IPS-NIHi7 (cell line): ENCODE measurements at regions not wholly inside any gene's neighbourhood (a gene's known extent, or its start where the extent isn't known, plus 50 kb on each side); places are given as distances from the start of the nearest gene placed in this dataset.
"Not testable (repeated sequence)": the region's sequence is repeated elsewhere in the genome, so short reads cannot be mapped to it uniquely, and the experiment has no call there.

Experiments
- DNase-seq: peaks from one replicate; pipeline ENCODE4 v3.0.0; 2012; ENCODE audit warnings: mixed read lengths; ENCODE audit errors: extremely low spot score

DNA sequence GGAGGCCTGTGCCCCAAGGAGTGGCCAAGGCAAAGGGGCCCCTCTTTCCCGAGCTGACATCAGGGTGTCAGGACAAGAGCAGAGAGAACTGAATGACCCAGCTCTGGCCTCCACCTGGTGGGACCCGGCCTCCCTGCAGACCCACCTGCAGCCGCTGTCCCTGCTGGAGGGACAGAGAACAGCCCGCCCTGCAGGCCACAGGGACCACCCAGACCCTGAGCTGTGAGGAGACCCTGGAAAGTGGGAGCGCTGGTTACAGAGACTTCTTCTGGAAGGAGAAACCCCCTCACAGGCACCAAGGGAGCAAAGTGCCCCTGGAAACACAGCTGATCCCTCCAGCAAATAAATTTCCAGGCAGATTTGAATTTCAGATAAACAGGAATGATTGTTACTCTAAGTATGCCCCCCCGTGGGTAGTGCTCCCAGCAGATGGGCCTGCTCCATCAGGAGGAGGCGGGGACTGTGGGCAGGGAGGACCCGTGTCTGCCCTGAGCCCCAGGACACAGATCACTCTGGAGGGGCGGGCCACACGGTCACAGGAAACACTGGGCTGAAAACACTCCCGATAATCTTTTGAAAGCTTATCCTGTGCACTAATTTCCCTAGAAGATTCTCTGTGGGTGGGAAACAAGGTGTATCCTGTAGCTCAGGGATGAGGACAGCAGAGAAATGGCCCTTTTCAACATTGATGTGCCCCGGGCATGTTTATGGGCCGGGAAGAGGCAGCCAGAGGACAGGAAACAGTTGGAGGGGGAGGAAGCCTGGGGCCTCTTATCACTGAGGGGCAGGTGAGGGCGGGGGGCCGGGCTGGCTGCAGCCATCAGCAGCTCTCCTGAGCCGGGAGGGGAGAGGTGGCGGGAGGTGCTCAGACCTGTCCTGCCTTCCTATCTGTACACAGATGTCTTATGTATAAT is 276.0 kb downstream of the ADGRD1 start:
- peak; percentile 74 for DNase-seq

DNA sequence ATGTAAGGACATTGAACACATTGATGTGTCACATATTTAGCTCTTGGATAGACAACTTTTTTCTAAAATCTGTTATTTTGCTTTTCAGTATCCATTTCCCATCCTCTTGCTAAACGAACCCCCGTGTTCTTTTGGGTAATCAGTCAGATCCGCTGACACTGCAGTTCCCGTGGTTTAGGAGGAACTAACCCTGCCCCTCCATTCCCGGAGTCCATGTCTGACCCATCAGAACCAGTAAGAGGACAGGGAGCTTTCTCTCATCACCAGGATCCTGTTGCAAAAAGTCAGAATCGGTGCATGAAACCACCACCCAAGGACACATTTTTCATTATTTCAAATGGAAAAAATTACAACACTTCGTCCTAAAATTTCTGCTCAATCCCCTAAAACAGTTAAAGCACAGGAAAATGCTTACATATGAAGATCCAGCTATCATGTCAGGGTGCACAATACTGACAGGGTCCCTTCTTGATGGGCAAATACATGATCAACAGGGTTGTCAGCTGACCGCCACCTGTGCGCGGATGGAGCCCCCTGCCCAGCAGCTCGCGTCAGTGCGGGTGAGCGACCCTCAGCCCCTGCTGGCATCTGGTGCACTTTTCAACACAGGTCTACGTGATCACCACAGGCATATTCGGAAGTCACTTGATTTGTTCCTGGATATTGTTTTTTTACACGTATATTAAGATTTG is 276.8 kb downstream of the ADGRD1 start:
- no peak for DNase-seq

DNA sequence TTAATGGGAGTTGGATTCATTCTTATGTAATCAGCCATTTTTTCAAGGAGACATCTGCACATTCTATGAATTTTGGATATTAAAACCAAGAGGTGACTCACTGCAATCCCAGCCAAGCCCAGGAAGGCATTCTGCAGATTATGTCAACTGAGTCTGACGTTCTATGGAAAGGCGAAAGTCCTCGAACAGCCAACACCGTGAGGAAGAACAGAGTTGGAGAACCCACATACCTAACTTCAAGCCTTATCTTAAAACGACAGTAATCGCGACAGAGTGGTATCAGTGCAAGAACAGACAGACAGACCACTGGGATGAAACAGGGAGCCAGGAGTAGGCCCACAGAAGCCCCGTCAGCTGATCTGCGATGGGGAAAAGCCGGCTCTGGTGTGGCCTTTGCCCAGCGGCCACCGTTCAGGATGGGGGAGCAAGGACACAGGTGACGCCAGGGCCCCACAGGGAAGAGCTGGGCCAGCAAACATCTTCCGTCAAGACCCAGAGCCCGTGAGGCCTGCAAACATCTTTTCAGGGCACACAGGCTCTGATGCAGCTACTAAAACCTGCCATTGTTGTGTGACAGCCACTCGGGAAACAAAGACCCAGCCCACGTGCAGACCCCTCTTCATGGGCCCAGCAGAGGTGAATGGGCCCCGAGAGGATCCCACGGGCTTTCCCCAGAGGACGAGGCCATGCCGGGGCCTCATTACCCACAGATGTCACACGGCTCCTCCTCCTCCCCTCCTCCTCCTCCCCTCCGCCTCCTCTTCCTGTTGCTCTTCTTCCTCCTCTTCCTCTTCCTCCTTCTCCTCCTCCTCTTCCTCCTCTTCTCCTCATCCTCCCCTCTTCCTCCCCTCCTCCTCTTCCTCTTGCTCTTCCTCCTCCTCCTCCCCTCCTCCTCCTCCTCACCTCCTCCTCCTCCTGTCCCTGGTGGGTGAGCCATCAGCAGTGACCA is 277.6 kb downstream of the ADGRD1 start:
- DNase-seq = no peak

DNA sequence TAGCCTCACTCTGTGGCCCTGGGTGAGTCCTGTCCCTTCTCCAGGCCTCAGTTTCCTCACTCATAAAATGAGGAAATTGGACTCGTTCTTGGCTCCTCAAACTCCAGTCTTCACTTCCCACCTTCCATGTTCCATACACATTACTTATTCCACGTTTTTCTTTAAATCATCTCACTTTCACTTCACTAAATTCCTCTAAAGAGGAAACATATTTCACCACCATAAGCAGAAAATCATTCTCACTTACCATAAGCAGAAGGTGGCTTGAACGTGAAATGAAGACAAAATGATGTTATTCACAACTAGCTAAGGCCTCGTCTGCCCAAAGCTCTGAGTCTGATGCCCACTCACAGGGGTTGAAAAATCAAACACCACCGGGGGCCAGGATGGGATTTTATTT is 278.3 kb downstream of the ADGRD1 start:
- DNase-seq = no peak

DNA sequence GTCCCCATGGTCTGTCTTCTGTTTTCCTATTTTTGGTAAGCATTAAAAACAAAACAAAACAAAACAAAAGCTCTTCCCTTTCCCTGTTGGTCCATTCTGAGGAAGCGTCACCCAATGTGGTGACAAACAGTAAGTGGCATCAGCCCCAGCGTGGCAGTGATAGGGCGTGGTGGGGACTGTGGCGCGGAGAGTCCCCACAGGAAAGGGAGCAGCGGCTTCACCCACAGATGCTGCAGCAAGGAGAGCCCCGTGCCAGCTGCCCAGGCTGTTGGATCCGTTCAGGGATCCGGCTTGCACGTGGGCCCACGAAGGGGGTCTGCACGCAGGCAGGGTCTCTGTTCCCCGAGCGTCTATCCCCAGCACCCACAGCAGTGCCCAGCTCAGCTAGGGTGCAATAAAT is 279.2 kb downstream of the ADGRD1 start:
- DNase-seq = not testable (repeated sequence)

DNA sequence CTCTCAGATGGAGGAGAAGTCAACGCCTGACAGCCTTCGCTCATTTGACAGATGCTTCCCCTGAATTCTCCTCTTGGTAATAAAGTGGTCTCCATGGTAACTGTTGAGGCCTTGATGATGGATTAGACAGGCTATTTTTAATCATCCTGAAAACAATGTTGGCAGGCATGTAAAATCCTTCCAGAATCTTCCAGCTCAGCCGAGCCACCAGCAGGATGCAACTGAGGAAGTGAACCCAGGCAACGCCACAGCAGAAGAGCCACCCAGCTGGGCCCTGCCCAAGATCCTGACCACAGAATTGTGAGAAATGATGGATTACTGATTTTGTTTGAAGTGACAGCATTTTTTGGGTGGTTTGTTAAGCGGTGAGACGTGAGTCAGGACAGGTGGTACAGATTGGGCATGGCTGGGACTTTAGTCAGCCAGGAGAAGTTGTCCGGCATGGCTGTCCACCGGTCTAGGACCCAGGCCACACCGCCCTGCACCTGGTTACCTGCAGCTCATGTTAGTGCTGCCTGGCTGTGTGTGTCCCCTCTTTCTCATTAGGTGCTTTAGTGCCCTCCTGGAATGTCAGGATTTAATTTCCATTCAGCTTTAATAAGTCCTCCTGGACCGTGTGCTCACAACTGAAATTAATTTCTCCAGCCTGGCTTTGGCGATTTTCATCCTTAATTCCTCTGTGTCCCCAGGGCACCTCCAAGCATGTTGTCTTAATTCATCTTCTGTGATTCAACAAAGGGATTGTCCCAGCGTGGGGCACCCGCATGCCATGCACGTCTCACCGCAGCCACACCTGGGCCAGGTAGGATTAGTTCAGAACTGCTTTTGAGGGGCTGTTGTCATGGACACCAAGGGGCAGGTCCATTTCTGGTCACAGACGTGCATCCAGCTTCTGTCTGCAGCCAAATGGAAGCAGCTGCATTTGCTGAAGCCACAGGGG is 280.4 kb downstream of the ADGRD1 start:
- DNase-seq = not testable (repeated sequence)

DNA sequence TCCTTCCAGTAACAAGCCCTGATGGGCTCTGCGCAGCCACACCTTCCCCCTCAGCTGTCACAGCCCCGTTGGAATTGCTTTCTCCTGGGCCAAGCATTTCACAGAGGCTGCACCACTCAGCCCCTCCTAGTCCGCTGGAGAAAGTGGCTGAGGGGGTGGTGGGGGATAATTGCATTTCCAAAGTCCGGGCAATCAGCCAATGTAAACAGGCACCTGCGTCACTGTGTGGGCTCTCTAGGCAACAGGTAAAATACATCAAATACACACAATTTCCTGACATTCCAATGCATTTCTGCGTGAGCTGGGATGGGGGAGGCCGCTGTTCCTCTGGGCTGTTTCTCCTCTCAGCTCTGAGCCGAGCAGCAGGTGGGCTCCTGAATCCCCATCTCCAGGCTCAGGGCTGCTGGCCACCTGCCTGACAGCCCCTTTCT is 281.1 kb downstream of the ADGRD1 start:
- not testable (repeated sequence) for DNase-seq

DNA sequence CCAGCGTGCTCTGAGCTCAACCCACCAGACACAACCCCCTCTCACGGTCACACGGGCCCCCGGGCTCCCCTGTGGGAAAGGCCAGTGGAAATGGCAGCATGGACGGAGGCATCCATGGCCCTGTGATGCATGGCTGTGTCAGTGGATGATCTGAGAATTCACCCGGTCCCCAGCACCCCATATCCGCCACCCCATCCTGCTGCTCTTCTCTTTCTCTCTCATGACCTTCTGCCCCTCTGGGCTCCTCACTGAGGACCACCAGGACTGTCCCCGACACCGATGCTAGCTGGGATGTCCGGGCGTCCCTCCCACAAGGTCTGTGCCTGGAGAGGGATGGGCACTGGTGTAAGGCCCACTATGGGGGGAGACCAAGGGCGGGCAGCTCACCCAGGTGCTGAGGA is 282.2 kb downstream of the ADGRD1 start:
- no peak for DNase-seq

DNA sequence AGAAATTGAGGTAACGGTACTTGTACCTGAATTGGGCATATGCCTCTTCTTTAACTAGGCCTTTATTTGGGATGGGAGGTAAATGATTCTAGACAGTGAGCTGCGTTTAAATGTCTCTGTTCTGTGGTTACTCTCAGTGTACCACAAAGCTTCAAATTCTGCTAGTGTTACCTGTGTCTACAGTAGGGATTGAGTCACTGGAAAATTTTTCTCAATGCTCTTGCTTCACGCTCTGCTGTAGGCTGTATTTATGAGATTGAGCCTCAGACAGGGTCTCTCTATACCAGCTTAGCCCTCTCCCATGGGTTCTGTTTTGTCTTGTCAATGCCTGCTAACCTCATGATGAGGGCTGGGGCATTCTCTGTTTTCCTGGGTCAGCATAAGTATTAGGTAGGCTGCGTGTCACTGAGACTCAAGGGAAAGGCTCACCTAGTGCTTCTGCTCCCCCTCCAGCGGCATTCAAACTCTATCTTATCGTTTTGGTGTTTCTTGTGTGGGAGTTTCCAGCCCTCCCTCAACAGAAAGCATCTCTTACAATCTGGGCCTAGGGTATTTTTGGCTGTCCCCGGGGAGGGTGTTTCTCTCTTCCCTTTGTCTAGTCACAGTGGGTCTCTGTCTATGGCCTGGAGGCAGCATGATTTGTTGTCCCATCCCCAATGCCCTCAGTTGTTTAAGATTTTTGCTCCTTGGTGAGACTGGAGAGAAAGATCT is 285.8 kb downstream of the ADGRD1 start:
- DNase-seq = no peak

DNA sequence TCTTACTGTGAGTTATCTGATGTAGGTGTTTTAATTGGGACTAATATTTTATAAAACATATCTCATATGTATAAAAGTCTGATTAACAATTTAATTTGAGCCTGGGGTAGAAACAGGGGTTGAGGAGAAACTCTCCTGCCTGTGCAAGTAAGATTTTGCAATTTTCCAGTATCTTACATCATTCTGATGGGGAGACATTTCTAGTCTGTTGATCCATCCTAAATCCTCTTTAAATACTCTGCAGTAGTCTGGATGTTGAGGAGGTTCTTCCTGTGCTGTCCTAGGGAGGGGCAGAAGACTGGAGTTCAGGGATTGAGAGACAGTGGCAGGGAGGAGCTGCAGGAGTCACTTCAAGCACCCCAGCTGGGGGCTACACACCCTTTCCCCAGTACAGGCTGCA is 287.8 kb downstream of the ADGRD1 start:
- DNase-seq = no peak

DNA sequence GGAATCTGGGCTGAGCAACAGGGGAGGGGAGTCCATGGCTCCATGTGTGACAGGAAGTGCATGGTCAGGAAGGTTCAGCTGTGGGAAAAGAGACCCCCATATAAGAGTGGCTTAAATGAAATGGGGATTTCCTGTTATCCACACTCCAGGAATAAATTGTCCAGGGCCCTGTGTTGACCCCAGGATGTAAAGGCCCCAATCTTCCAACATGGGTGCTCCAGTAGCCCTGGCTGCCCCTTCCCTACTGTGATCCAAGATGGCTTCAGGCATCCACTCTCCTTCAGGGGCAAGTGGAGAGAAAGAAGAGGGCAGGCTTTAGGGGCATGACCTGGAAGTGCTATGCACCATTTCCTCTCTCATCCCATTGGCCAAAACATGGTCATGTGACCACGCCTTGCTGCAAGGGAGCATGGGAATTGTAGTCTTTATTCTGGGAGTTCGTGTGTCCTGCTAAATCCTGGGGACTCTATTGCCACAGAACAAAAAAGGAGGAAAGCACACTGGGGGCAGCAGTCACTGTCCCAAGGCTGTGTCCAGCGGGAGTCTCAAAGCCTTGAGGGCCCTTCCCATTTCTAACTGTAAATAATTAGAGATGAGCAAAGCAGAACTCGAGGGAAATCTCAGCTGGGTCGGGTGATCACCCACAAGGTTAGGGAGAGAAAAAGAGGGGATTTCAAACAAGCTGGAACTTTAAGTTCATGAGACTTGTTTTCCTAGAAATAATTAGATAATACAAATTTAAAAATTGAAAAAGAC is 289.2 kb downstream of the ADGRD1 start:
- peak; percentile 70 for DNase-seq

DNA sequence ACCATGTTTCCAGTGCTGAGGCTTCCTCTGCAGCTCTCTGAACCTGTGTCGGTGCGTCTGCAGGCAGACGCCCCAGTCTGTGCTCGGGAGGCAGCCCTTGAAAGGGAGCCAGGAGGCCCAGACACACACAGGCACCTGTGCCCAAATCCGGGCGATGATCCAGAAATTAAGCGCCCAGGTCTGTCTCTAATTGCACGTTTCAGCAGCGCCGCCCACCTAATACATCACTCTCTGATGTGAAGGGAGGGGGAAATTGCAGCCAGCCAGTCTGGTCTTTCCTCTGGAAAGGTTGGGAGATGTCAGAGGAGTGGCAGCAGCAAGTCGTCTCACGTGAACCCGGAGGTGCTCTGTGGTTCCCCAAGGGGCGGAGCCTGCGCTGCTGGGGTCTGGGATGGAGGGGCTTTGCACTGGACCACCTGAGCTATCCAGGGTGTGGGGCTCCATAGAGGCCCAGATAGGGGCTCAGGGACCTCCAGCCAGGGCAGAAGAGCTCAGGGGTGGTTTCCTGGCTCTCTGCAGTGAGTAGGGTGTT is 290.5 kb downstream of the ADGRD1 start:
- not testable (repeated sequence) for DNase-seq

DNA sequence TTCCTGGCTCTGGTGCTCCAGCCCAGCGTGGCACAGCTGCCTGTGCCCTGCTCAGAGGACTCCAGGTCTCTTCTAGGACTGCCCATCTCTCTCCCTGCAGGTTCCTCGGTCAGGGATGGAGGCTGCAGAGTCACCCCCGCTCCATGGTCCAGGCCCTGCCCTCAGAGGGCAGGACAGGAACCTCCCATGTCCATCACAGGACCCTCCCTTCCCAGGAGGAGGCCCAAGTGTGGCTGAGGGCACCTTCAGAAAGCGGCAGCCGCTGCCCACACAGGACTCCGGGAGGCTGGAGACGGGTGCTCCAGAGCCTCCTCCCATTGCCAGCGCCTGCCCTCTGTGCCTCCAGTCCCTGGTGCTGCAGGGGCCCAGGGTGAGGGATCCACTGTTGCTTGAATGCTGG is 291.5 kb downstream of the ADGRD1 start:
- DNase-seq = not testable (repeated sequence)

DNA sequence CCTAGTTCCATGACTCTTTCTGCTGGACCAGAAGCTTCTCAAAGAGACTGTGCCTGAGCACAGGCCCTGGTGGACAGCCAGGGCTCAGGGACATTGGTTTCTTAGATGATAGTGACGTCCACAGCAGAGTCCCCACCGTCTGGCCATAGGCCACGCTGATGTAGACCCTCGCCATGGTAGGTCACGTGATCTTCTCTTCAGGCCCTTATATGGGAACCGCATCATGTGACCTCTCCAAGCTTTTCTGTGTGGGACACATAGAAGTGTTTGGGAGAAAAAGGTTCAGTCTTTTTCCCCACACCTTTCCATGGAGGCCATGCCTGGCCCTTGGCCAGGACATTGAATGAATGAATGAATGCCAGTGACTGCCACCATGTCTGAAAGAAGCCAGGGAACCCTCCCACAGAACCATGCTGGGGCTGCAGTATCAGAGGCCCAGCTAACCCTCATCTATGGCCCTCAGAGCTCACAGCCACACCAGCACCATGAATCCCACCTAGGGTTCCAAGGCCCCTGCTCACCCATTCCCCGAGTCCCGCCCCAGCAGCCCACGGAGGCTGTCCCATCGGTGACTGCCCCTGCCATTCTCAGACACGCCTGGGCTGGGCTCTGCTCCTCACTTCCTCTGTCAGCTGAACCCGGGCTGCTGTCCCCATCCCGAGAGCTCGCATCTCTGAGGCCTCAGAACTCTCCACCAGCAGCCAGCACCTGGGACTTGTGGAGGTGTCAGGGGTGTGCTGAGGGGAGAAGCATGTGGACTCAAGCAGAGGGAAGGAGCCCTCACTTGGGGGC is 292.1 kb downstream of the ADGRD1 start:
- no peak for DNase-seq

DNA sequence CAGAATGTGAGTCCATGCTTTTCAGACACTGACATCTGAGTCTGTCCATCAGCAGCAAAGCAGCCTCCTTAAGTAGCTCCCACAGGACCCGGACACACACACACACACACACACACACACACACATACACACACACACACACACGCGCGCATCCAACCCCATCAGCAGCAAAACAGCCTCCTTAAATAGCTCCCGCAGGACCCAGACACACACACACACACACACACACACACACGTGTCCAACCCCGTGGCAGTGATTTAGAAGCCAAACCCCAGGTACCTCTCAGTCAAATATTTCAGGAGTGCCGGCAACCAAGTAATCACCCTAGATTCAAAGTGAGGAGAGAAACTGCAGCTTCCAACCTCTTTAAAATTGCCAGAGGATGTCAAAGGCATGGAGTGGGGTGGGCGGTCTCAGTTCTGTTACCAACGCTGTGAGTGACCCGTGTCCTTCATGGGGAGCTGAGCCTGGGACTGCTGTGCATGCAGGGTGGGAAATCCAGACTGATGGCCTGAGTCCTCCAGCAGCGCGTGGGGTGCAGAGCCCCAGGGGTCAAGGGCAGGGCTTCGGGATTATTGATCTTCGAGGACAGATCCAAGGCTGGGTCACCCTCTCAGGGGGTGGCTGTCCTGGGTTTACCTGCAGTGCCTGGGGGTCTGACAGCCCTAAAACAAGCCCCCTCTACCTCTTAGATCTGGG is 293.5 kb downstream of the ADGRD1 start:
- DNase-seq = not testable (repeated sequence)

DNA sequence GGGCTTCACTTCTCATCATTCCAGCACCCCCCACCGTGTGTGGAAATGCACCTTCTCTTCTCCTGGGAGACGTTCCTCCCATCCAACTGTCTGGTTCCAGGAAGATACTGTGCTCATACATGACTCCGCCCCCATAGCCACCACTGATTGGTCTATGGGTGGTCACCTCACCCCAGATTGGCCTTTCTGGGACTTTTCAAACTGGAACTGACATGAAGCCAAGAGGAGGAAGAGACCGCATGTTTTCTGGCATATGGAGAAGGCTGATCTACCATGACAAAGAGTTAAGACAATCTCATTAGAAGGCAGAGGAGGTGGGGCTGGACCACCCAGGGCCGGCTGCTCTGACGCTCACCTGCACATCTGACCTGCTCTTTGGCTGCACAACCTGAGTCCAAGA is 294.2 kb downstream of the ADGRD1 start:
- DNase-seq = not testable (repeated sequence)

DNA sequence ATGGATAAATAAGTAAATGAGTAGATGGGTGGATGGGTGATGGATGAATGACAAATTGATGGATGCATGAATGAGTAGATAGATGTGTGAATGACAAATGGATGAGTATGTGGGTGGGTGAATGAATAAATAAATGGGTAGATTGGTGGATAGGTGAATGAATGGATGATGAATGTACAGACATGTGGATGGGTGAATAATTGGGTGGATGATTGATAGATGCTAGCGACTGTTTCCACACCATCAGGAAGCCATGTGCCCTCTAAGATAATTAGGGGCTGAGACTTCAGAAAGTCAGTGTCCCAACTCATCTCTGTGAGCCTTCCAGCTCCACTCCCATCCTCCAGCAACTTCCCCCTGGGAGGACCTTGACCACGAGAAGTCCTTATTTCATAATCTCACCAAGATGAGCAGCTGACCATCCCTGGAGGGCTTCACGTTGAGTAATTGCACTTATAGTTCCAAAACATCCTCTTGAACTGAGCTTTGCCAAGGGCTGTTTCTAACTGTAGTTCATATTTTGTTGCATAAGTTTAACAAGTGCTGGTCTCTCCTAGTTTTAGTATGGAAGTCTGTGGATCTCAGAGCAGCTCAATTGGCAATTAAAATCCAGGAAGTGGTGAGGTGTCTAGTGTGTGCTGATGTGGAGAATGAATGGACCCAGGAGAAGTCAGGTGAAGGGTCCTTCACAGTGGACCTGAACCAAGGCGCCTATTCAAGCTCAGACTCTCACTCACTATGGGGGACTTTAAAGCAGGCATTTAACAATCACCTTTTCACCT is 295.7 kb downstream of the ADGRD1 start:
- DNase-seq = no peak
